ENCODE measurements at regions not wholly inside any gene's neighbourhood (a gene's known extent, or its start where the extent isn't known, plus 50 kb on each side); places are given as distances from the start of the nearest gene placed in this dataset.

DNA sequence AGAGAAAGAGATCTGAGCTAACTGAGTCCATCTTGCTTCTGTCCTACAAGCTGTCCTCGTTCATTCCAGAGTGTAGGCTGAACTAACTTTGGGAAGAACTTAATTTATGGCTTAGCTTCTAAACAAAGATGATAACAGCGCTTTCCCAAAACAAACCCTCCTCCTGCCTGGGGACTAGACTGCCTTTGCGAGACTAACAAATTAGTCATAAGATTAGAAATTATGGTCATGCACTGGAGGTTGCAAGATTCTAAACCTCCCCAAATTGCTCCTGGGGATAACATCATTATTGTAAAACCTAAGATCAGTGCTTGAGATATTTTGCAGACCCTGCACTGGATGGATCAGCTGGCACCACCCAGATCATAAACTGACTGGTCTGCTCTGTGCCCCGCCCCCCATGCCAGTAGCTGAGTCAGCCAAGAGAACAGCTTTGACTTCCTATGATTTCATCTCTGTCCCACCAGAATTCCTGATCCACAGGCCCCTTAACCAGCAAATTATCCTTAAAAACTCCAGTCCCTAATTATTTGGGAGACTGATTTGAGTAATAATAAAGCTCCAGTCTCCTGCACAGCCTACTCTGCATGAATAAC, 883.3 kb downstream of the TRIML1 start:
- TF ChIP-seq, protein P1, sequence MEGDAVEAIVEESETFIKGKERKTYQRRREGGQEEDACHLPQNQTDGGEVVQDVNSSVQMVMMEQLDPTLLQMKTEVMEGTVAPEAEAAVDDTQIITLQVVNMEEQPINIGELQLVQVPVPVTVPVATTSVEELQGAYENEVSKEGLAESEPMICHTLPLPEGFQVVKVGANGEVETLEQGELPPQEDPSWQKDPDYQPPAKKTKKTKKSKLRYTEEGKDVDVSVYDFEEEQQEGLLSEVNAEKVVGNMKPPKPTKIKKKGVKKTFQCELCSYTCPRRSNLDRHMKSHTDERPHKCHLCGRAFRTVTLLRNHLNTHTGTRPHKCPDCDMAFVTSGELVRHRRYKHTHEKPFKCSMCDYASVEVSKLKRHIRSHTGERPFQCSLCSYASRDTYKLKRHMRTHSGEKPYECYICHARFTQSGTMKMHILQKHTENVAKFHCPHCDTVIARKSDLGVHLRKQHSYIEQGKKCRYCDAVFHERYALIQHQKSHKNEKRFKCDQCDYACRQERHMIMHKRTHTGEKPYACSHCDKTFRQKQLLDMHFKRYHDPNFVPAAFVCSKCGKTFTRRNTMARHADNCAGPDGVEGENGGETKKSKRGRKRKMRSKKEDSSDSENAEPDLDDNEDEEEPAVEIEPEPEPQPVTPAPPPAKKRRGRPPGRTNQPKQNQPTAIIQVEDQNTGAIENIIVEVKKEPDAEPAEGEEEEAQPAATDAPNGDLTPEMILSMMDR (IDR thresholded peaks at IDR 0.05 in 8 of 11, conservative IDR thresholded peaks at IDR 0.05 in 3 of 11): no peak
- TF ChIP-seq POLR2A (IDR thresholded peaks at IDR 0.05) (no peak), POLR2AphosphoS5 (IDR thresholded peaks at IDR 0.05) (no peak)
- intact Hi-C loops (cut with DNase I; ENCODE audit: low total_unique reads): no loop called here
- Histone ChIP-seq H3K4me1 (no peaks in the 10 kb centered on the region), H3K27ac (no peak overlapping the region), H3K36me3 (no peaks in the 10 kb centered on the region), H3K9me3 (peaks cover 0 to 18% (median 0%) of the 10 kb centered on the region in 8 donors), H3K27me3 (replicated peaks in 1 of 7) (no peaks in the 10 kb centered on the region), H3K4me3 (no peak overlapping the region)
- 61 to 91% (median 86%) methylated on average over 4 of the region's 4 CpGs for WGBS, 5 donors
- no peak for DNase-seq

DNA sequence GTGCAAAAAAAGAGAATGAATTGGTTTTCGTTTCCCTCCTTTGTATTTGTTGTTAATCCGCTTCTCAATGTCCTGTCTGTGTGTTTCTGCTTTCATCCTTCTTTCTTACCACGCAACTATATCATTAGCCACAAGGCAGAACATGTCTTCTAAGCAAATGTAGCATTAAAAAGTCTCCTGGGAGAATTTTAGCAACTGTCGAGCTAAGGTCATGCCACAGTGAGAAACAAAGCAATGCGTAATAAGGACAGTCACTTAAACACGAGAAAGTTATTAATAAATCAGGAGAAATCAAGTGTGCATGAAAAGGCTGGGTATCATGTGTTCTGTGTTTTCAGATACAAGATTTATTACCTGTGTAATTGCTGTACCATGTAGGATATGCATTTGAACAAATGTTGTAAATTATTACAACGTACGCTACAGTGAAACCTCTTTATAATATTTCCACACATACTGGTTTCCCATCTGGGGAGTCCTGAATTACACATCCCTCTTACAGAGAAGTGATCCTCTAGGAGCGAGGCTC, 890.8 kb downstream of the TRIML1 start:
- no peak for DNase-seq
- H3K4me1 ChIP-seq: no peaks in the 10 kb centered on the region
- intact Hi-C loops (cut with DNase I; ENCODE audit: low total_unique reads): no loop called here
- H3K27me3 ChIP-seq (replicated peaks in 1 of 7): no peaks in the 10 kb centered on the region
- WGBS, 5 donors: 68 to 83% (median 75%) methylated on average over 9 of the region's 9 CpGs
- TF ChIP-seq POLR2AphosphoS5 (IDR thresholded peaks at IDR 0.05) (no peak), POLR2A (IDR thresholded peaks at IDR 0.05) (no peak)
- TF ChIP-seq, protein P1 (IDR thresholded peaks at IDR 0.05 in 8 of 11, conservative IDR thresholded peaks at IDR 0.05 in 3 of 11): no peak
- H3K27ac ChIP-seq: no peak overlapping the region
- no peaks in the 10 kb centered on the region for H3K36me3 ChIP-seq
- H3K9me3 ChIP-seq: peaks cover 0 to 15% (median under 1%) of the 10 kb centered on the region in 8 donors
- no peak overlapping the region for H3K4me3 ChIP-seq

DNA sequence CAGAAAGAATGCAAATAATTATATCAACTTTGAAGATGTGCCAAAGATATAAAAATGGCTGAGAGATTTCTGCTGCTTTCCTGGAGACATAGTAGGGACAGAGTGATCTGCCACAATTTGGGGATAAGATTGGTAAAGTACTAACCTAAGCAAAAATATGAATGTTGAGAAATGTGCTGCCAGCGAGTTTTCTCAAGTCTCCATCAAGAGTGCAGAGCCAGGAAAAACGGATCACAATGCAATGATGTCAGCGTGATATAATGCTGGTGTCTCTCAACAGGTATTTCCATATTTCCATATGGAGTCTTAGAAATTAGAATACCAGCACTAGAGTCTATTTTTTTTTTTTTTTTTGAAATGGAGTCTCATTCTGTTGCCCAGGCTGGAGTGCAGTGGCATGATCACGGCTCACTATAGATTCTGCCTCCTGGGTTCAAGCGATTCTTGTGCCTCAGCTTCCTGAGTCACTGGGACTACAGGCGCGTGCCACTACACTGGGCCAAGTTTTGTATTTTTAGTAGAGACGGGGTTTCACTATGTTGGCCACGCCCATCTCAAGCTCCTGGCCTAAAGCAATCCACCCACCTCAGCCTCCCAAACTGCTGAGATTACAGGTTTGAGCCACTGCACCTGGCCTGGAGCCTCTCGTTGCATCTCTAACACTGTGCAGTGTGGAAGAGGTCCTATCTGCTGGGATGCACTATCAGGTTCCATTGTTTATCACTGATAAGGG, 893.5 kb downstream of the TRIML1 start:
- intact Hi-C loops (cut with DNase I; ENCODE audit: low total_unique reads): no loop called here
- H3K4me1 ChIP-seq: no peaks in the 10 kb centered on the region
- no peak for DNase-seq
- peaks cover 0 to 14% (median 3%) of the 10 kb centered on the region in 8 donors for H3K9me3 ChIP-seq
- no peaks in the 10 kb centered on the region for H3K27me3 ChIP-seq (replicated peaks in 1 of 7)
- H3K4me3 ChIP-seq: no peak overlapping the region
- 71 to 89% (median 75%) methylated on average over 10 of the region's 10 CpGs for WGBS, 5 donors
- H3K36me3 ChIP-seq: no peaks in the 10 kb centered on the region
- TF ChIP-seq, protein P1 (IDR thresholded peaks at IDR 0.05 in 8 of 11, conservative IDR thresholded peaks at IDR 0.05 in 3 of 11): no peak
- TF ChIP-seq POLR2A (IDR thresholded peaks at IDR 0.05) (no peak), POLR2AphosphoS5 (IDR thresholded peaks at IDR 0.05) (no peak)
- H3K27ac ChIP-seq: no peak overlapping the region

DNA sequence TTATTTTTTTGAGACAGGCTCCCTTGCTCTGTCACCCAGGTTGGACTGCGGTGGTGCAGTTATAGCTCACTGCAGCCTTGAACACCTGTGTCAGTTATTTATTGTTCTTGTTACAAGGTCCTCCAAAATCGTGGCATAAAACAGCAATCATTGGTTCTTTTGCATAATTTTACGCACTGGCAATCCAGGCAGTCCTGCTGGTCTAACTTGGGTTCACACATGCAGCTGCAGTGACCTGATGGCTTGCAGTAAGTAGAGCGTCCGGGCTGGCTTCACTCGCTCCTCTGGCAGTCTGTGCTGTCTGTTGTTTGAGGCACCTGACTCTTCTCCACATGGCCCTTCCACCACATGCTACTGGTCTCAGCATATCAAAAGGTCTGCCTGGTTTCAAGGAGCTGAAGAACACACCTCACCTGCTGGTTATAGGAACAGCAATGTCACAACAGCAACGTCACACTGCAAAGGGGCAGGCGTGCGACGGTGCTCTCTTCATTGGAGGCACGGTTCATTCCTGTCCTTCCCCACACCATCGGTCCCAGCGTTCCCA, 894.6 kb downstream of the TRIML1 start:
- DNase-seq: no peak
- peaks cover 0 to 14% (median 3%) of the 10 kb centered on the region in 8 donors for H3K9me3 ChIP-seq
- no peaks in the 10 kb centered on the region for H3K27me3 ChIP-seq (replicated peaks in 1 of 7)
- no peak overlapping the region for H3K4me3 ChIP-seq
- intact Hi-C loops (cut with DNase I; ENCODE audit: low total_unique reads): no loop called here
- H3K4me1 ChIP-seq: no peaks in the 10 kb centered on the region
- TF ChIP-seq, protein P1 (IDR thresholded peaks at IDR 0.05 in 8 of 11, conservative IDR thresholded peaks at IDR 0.05 in 3 of 11): no peak
- TF ChIP-seq POLR2AphosphoS5 (IDR thresholded peaks at IDR 0.05) (no peak), POLR2A (IDR thresholded peaks at IDR 0.05) (no peak)
- H3K36me3 ChIP-seq: no peaks in the 10 kb centered on the region
- H3K27ac ChIP-seq: no peak overlapping the region
- WGBS, 5 donors: 76 to 91% (median 83%) methylated on average over 13 of the region's 13 CpGs

All from spleen (tissue), 11 donors.